B cell (primary cell): ENCODE measurements at regions not wholly inside any gene's neighbourhood (a gene's known extent, or its start where the extent isn't known, plus 50 kb on each side); places are given as distances from the start of the nearest gene placed in this dataset.

ENCODE experiments used
- ATAC-seq: fragments of 200-7000 bp; cut with Tn5 transposase; one replicate; pipeline ENCODE4 v1.10.0; 2021; ENCODE audit warnings: low read depth, mild to moderate bottlenecking, moderate number of reproducible peaks, moderate library complexity
- CTCF ChIA-PET: fragments of 350-600 bp; sonication (Branson Sonifier 250); formaldehyde crosslinking; loops from one replicate; lab custom pipeline; 2021; ENCODE audit warnings: antibody characterized with exemption, inconsistent platforms; lab: Charles Lee
- POLR2A ChIA-PET: fragments of 350-600 bp; sonication (Branson Sonifier 250); formaldehyde crosslinking; loops from one replicate; lab custom pipeline; 2021; ENCODE audit warnings: antibody characterized with exemption; lab: Charles Lee
- DNase-seq: peaks from one replicate; pipeline ENCODE4 v3.0.0; 2013
- H2AFZ ChIP-seq: 2 replicates; pipeline ENCODE4 v1.6.1; 2012; ENCODE audit warnings: mild to moderate bottlenecking, low read depth, low read length; ENCODE audit not compliant: insufficient read depth, poor library complexity, severe bottlenecking
- H3K27ac ChIP-seq, 2 donors: 1 replicate in 1 of 2; 2 replicates in 1 of 2; pipeline ENCODE4 v1.5.1; 2012 to 2013; ENCODE audit warnings: low read length in 2 of 2, mild to moderate bottlenecking in 2 of 2, moderate library complexity in 1 of 2
- H3K27me3 ChIP-seq, 4 experiments: fragments of 200-600 bp in 1 of 4; sonication (generic) in 1 of 4; replicated peaks in 1 of 4; 1 replicate in 2 of 4; 2 replicates in 2 of 4; pipeline versions ENCODE4 v1.6.1 to v1.7.0; 2013 to 2016; ENCODE audit warnings: low read length in 3 of 4, mild to moderate bottlenecking in 2 of 4, mixed read lengths in 1 of 4, moderate library complexity in 1 of 4; ENCODE audit not compliant: insufficient read depth in 4 of 4, control insufficient read depth in 3 of 4; ENCODE audit errors: control extremely low read depth in 1 of 4
- H3K36me3 ChIP-seq, 2 experiments: replicated peaks in 1 of 2; 1 replicate in 1 of 2; 2 replicates in 1 of 2; pipeline versions ENCODE4 v1.6.1 to v1.7.1; 2013; ENCODE audit warnings: low read length in 1 of 2; ENCODE audit not compliant: insufficient read depth in 2 of 2, control insufficient read depth in 1 of 2; ENCODE audit errors: control extremely low read depth in 1 of 2, extremely low read depth in 1 of 2
- H3K4me1 ChIP-seq, 2 donors: fragments of 200-600 bp in 1 of 2; sonication (generic) in 1 of 2; 1 replicate in 1 of 2; 2 replicates in 1 of 2; pipeline versions ENCODE4 v1.5.1 to v1.6.1; 2013 to 2017; ENCODE audit warnings: low read length in 2 of 2; ENCODE audit not compliant: control insufficient read depth in 2 of 2, insufficient read depth in 2 of 2
- H3K4me2 ChIP-seq: replicated peaks from 2 replicates; pipeline ENCODE3; 2012; ENCODE audit warnings: mild to moderate bottlenecking, low read depth, low read length; ENCODE audit not compliant: poor library complexity, severe bottlenecking
- H3K4me3 ChIP-seq, 5 experiments: fragments of 200-600 bp in 1 of 5; sonication (generic) in 1 of 5; 1 replicate in 3 of 5; 2 replicates in 2 of 5; pipeline versions ENCODE4 v1.5.1 to v1.7.0; 2011 to 2016; ENCODE audit warnings: low read length in 4 of 5, mild to moderate bottlenecking in 4 of 5, low read depth in 2 of 5, control low read depth in 1 of 5, moderate library complexity in 1 of 5; ENCODE audit not compliant: insufficient read depth in 1 of 5; ENCODE audit errors: control extremely low read depth in 1 of 5, extremely low read depth in 1 of 5
- H3K79me2 ChIP-seq: fragments of 200-600 bp; sonication (generic); one replicate; pipeline ENCODE4 v1.6.0; 2016; ENCODE audit warnings: low read length; ENCODE audit not compliant: control insufficient read depth, insufficient read depth
- H3K9ac ChIP-seq: fragments of 200-600 bp; sonication (generic); 2 replicates; pipeline ENCODE4 v1.6.1; 2017; ENCODE audit warnings: mild to moderate bottlenecking, low read length, moderate library complexity
- H3K9me3 ChIP-seq, 3 donors: one replicate each; pipeline versions ENCODE4 v1.6.1 to v1.7.1; 2013; ENCODE audit warnings: low read length in 2 of 3; ENCODE audit not compliant: control insufficient read depth in 2 of 3, insufficient read depth in 1 of 3; ENCODE audit errors: control extremely low read depth in 1 of 3
- H4K20me1 ChIP-seq: 2 replicates; pipeline ENCODE4 v1.6.0; 2012; ENCODE audit warnings: mild to moderate bottlenecking, low read length; ENCODE audit not compliant: insufficient read depth, control insufficient read depth, poor library complexity, severe bottlenecking
- H3K27ac Mint-ChIP-seq: one replicate; pipeline ENCODE4 v1.8.0; 2021; ENCODE audit warnings: mixed read lengths
- H3K27me3 Mint-ChIP-seq: one replicate; pipeline ENCODE4 v1.8.0; 2021; ENCODE audit warnings: mixed read lengths
- H3K4me1 Mint-ChIP-seq: one replicate; pipeline ENCODE4 v1.8.0; 2021; ENCODE audit warnings: mixed read lengths
- H3K4me3 Mint-ChIP-seq: one replicate; pipeline ENCODE4 v1.8.0; 2021; ENCODE audit warnings: mixed read lengths
- H3K9me3 Mint-ChIP-seq: one replicate; pipeline ENCODE4 v1.8.0; 2022; ENCODE audit warnings: mixed read lengths; ENCODE audit not compliant: insufficient read depth
- EZH2 ChIP-seq: IDR thresholded peaks from 2 replicates; pipeline ENCODE4 v1.6.1; 2012; ENCODE audit warnings: borderline replicate concordance, low read depth, mild to moderate bottlenecking, moderate library complexity, low read length; ENCODE audit not compliant: insufficient read depth, poor library complexity, severe bottlenecking
- WGBS: methylation state at CpG from one replicate; pipeline ENCODE4 v1.1.5; 2013; ENCODE audit warnings: missing lambda C conversion rate; ENCODE audit not compliant: insufficient coverage; 5-methylcytosine and 5-hydroxymethylcytosine counted together
- intact Hi-C: fragments of 100-400 bp; cut with micrococcal nuclease; formaldehyde crosslinking; loops from one replicate; pipeline ENCODE4 v1.10.0; 2022
- TF ChIP-seq, protein P1 (sequence below): fragments of 200-600 bp; IDR thresholded peaks from one replicate; pipeline ENCODE4 v1.8.0; 2022; ENCODE audit warnings: antibody characterized with exemption, mild to moderate bottlenecking

DNA sequence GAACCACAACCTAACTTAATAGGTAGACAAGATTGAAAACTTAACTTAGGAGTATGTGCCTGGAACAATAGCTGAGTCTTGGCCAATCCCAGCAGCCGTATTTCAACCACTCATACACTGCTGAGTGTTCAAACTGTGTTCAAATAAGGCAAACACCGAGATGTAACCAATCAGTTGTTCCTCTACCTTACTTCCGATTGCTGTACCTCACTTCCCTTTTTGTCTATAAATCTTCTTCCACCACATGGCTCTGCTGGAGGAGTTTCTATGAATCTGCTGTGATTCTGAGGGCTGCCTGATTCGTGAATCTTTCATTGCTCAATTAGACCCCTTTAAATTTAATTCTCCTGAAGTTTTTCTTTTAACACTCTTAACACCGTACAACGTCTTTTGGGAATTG lies 108.0 kb downstream of the ANAPC4 start:
- Mint-ChIP-seq H3K4me3 (no peak overlapping the region), H3K27ac (no peak overlapping the region), H3K4me1 (no peaks in the 10 kb centered on the region), H3K27me3 (peaks cover 9% of the 10 kb centered on the region), H3K9me3 (peaks cover 4% of the 10 kb centered on the region)
- H3K27me3 ChIP-seq, result peaks cover 0 to 2% (median 0%) of the 10 kb centered on the region in 4 experiments
- H4K20me1 ChIP-seq, result no peaks in the 10 kb centered on the region
- peaks cover 0 to 9% (median 3%) of the 10 kb centered on the region in 3 donors for H3K9me3 ChIP-seq
- H3K79me2 ChIP-seq, result no peaks in the 10 kb centered on the region
- ChIA-PET POLR2A (no interaction called here), CTCF (no interaction called here)
- DNase-seq (no peak), ATAC-seq (no peak)
- TF ChIP-seq, protein P1, sequence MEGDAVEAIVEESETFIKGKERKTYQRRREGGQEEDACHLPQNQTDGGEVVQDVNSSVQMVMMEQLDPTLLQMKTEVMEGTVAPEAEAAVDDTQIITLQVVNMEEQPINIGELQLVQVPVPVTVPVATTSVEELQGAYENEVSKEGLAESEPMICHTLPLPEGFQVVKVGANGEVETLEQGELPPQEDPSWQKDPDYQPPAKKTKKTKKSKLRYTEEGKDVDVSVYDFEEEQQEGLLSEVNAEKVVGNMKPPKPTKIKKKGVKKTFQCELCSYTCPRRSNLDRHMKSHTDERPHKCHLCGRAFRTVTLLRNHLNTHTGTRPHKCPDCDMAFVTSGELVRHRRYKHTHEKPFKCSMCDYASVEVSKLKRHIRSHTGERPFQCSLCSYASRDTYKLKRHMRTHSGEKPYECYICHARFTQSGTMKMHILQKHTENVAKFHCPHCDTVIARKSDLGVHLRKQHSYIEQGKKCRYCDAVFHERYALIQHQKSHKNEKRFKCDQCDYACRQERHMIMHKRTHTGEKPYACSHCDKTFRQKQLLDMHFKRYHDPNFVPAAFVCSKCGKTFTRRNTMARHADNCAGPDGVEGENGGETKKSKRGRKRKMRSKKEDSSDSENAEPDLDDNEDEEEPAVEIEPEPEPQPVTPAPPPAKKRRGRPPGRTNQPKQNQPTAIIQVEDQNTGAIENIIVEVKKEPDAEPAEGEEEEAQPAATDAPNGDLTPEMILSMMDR, result no peak
- TF ChIP-seq EZH2, result no peak
- 100% methylated on average over 1 of the region's 6 CpGs for WGBS
- intact Hi-C loops, result no loop called here
- no peak overlapping the region for H3K9ac ChIP-seq
- no peaks in the 10 kb centered on the region for H3K4me1 ChIP-seq
- H2AFZ ChIP-seq, result no peak overlapping the region
- H3K27ac ChIP-seq, result no peak overlapping the region
- H3K4me2 ChIP-seq, result no peak overlapping the region
- no peak overlapping the region for H3K4me3 ChIP-seq
- no peaks in the 10 kb centered on the region for H3K36me3 ChIP-seq

DNA sequence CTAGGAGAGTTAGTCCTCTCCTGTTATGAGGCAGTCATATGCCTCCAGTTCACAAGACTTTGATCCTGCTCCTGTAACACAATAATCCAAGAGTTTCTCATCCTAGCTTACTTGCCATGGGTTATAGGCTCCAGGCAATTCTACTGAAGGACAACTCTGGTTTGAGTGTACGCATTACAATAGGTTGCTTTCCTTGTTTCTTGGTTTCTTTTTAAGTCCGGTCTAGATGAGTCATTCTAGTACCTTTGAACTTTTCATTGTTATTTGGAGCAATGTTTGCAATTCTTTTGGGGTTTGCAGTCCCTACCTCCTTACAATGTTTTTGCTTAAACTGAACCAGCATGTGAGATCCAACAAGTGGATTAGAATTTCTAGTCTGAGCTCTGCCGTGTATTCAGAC lies 109.1 kb downstream of the ANAPC4 start:
- Histone ChIP-seq H4K20me1 (no peaks in the 10 kb centered on the region), H3K27ac (no peak overlapping the region), H3K4me1 (no peaks in the 10 kb centered on the region), H3K79me2 (no peaks in the 10 kb centered on the region), H3K4me3 (no peak overlapping the region), H3K9ac (no peak overlapping the region), H3K4me2 (no peak overlapping the region), H3K36me3 (no peaks in the 10 kb centered on the region), H2AFZ (no peak overlapping the region), H3K27me3 (peaks cover 0 to 2% (median 0%) of the 10 kb centered on the region in 4 experiments), H3K9me3 (peaks cover 0 to 9% (median 3%) of the 10 kb centered on the region in 3 donors)
- Mint-ChIP-seq H3K9me3 (peaks cover 4% of the 10 kb centered on the region), H3K27ac (no peak overlapping the region), H3K4me1 (no peaks in the 10 kb centered on the region), H3K27me3 (peaks cover 9% of the 10 kb centered on the region), H3K4me3 (no peak overlapping the region)
- TF ChIP-seq, protein P1, result no peak
- TF ChIP-seq EZH2, result no peak
- ChIA-PET CTCF (no interaction called here), POLR2A (no interaction called here)
- intact Hi-C loops, result no loop called here
- no CpG with 5 or more reads among the region's 3 CpGs for WGBS
- no peak for ATAC-seq
- DNase-seq, result no peak
